ENCODE measurements at regions not wholly inside any gene's neighbourhood (a gene's known extent, or its start where the extent isn't known, plus 50 kb on each side); places are given as distances from the start of the nearest gene placed in this dataset.

- Mint-ChIP-seq H3K4me3 (no peak overlapping the region), H3K9me3 (peaks cover 3% of the 10 kb centered on the region), H3K36me3 (ENCODE audit: low read depth) (no peaks in the 10 kb centered on the region), H3K4me1 (no peaks in the 10 kb centered on the region), H3K27me3 (no peaks in the 10 kb centered on the region), H3K27ac (no peak overlapping the region)
- intact Hi-C loops (cut with micrococcal nuclease), result no loop called here
- CTCF ChIA-PET, result no interaction called here
- TF ChIP-seq CTCF (IDR thresholded peaks at IDR 0.05), result no peak
- DNase-seq, result no peak
- no peak for ATAC-seq (ENCODE audit: low read depth)
- POLR2A ChIA-PET, result no interaction called here
Measured at GRCh38 chr3:933326-933725, 159.5 kb upstream of the CNTN6 start.

- Mint-ChIP-seq H3K27me3 (no peaks in the 10 kb centered on the region), H3K4me1 (no peaks in the 10 kb centered on the region), H3K36me3 (ENCODE audit: low read depth) (no peaks in the 10 kb centered on the region), H3K27ac (no peak overlapping the region), H3K9me3 (peaks cover 8% of the 10 kb centered on the region), H3K4me3 (no peak overlapping the region)
- no peak for ATAC-seq (ENCODE audit: low read depth)
- TF ChIP-seq CTCF (IDR thresholded peaks at IDR 0.05), result no peak
- ChIA-PET CTCF (no interaction called here), POLR2A (no interaction called here)
- DNase-seq, result no peak
- intact Hi-C loops (cut with micrococcal nuclease), result no loop called here
Measured at GRCh38 chr3:944786-945185, 148.0 kb upstream of the CNTN6 start.

GRCh38 chr3:945738-946137 is 147.1 kb upstream of the CNTN6 start:
- ATAC-seq (ENCODE audit: low read depth), result no peak
- Mint-ChIP-seq H3K4me3 (no peak overlapping the region), H3K4me1 (no peaks in the 10 kb centered on the region), H3K9me3 (peaks cover 8% of the 10 kb centered on the region), H3K36me3 (ENCODE audit: low read depth) (no peaks in the 10 kb centered on the region), H3K27ac (no peak overlapping the region), H3K27me3 (no peaks in the 10 kb centered on the region)
- DNase-seq, result no peak
- CTCF ChIA-PET, result no interaction called here
- no peak for TF ChIP-seq CTCF (IDR thresholded peaks at IDR 0.05)
- intact Hi-C loops (cut with micrococcal nuclease), result no loop called here
- POLR2A ChIA-PET, result no interaction called here

GRCh38 chr3:952906-953305 is 139.9 kb upstream of the CNTN6 start:
- ATAC-seq (ENCODE audit: low read depth), result no peak
- no peaks in the 10 kb centered on the region for H3K27me3 Mint-ChIP-seq
- CTCF ChIA-PET, result no interaction called here

GRCh38 chr3:963255-963654 is 129.6 kb upstream of the CNTN6 start:
- H3K4me3 Mint-ChIP-seq, result no peak overlapping the region
- H3K9me3 Mint-ChIP-seq, result peaks cover 10% of the 10 kb centered on the region
- no peak for DNase-seq
- H3K27me3 Mint-ChIP-seq, result no peaks in the 10 kb centered on the region
- no peak for TF ChIP-seq CTCF (IDR thresholded peaks at IDR 0.05)
- H3K4me1 Mint-ChIP-seq, result no peaks in the 10 kb centered on the region
- no peak overlapping the region for H3K27ac Mint-ChIP-seq
- ATAC-seq (ENCODE audit: low read depth), result no peak
- intact Hi-C loops (cut with micrococcal nuclease), result no loop called here
- no peaks in the 10 kb centered on the region for H3K36me3 Mint-ChIP-seq (ENCODE audit: low read depth)
- POLR2A ChIA-PET, result no interaction called here
- CTCF ChIA-PET, result no interaction called here

More at GRCh38 chr3:952906-953305, 139.9 kb upstream of the CNTN6 start:
- H3K36me3 Mint-ChIP-seq (ENCODE audit: low read depth), result no peaks in the 10 kb centered on the region
- H3K4me3 Mint-ChIP-seq, result no peak overlapping the region
- intact Hi-C loops (cut with micrococcal nuclease), result no loop called here
- no peaks in the 10 kb centered on the region for H3K4me1 Mint-ChIP-seq
- no peak for TF ChIP-seq CTCF (IDR thresholded peaks at IDR 0.05)
- no peak overlapping the region for H3K27ac Mint-ChIP-seq
- DNase-seq, result no peak
- H3K9me3 Mint-ChIP-seq, result no peaks in the 10 kb centered on the region
- POLR2A ChIA-PET, result no interaction called here

Measured in activated B cell treated with CpG ODN at 0.5 μM for 24 hours (primary cell).